K562 (cell line): ENCODE measurements at regions not wholly inside any gene's neighbourhood (a gene's known extent, or its start where the extent isn't known, plus 50 kb on each side); places are given as distances from the start of the nearest gene placed in this dataset.

Source experiments
- ILF3 ChIP-seq: fragments of 450-650 bp; IDR thresholded peaks from 2 replicates; pipeline ENCODE4 v1.6.1; 2018; ENCODE audit warnings: antibody characterized with exemption, mild to moderate bottlenecking, moderate library complexity, borderline replicate concordance
- IRF2 ChIP-seq: sonication (generic); formaldehyde crosslinking; IDR thresholded peaks from 2 replicates; pipeline ENCODE4 v1.8.1; 2022; ENCODE audit warnings: mild to moderate bottlenecking, missing genetic modification reagents
- RAD21 ChIP-seq, 2 experiments: fragments of 250-450 bp in 1 of 2; fragments of 450-650 bp in 1 of 2; sonication (Bioruptor Pico) in 1 of 2; formaldehyde crosslinking in 1 of 2; IDR thresholded peaks in 1 of 2; conservative IDR thresholded peaks in 1 of 2; 2 replicates each; pipeline versions ENCODE4 v1.4.0 to v1.8.0; 2020 to 2022; ENCODE audit warnings: mild to moderate bottlenecking in 2 of 2, moderate library complexity in 1 of 2
- SMARCE1 ChIP-seq: fragments of 450-650 bp; IDR thresholded peaks from 2 replicates; pipeline ENCODE4 v1.7.1; 2016; ENCODE audit warnings: mild to moderate bottlenecking
- TF ChIP-seq, protein P1 (sequence below): fragments of 250-450 bp; sonication (Bioruptor Pico); IDR thresholded peaks from 2 replicates; pipeline ENCODE4 v1.8.0; 2022; ENCODE audit warnings: moderate library complexity, mild to moderate bottlenecking, inconsistent platforms

DNA sequence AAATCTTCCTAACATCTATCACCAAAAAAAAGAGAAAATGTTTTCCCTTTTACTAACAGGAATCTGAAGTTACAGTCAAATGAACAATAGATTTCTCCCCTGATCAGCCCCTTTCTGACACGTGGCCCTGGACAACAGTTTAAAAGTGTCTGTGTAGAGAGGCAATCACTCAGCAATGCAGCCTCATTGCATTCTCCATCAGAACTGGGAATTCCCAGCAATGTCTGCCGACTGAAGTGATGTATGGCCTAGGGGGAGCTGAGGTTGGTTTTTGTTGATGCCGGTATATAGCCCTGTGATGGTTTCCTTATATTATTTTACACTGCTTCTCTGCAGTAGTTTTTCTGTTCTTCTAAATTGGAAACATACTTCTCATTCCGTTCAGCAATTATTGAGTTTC is 904.3 kb upstream of the CDH8 start:
- TF ChIP-seq RAD21 (CRISPR knock-in tag; conservative IDR thresholded peaks at IDR 0.05 in 1 of 2, IDR thresholded peaks at IDR 0.05 in 1 of 2) = no peak
- TF ChIP-seq IRF2 (CRISPR knock-in tag) = no peak
- TF ChIP-seq, protein P1, sequence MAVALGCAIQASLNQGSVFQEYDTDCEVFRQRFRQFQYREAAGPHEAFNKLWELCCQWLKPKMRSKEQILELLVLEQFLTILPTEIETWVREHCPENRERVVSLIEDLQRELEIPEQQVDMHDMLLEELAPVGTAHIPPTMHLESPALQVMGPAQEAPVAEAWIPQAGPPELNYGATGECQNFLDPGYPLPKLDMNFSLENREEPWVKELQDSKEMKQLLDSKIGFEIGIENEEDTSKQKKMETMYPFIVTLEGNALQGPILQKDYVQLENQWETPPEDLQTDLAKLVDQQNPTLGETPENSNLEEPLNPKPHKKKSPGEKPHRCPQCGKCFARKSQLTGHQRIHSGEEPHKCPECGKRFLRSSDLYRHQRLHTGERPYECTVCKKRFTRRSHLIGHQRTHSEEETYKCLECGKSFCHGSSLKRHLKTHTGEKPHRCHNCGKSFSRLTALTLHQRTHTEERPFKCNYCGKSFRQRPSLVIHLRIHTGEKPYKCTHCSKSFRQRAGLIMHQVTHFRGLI = no peak
- TF ChIP-seq ILF3 = no peak
- TF ChIP-seq SMARCE1 = no peak
